ENCODE measurements at regions not wholly inside any gene's neighbourhood (a gene's known extent, or its start where the extent isn't known, plus 50 kb on each side); places are given as distances from the start of the nearest gene placed in this dataset.

DNA sequence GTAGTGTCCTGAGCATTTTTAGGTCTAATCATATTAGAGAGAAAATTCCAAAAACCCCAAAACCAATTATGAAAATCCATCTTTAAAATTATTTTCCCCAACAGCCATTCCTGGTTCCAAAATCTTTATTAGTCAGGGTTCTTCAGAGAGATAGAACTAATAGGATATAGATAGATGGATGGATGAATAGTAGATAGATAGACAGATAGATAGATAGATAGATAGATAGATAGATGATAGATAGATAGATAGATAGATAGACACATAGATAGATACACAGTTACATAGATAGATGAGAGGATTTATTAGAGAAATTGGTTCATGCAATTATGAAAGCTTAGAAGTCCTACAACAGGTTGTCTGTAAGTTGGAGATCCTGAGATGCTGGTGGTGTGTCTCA, 122.7 kb upstream of the POGK start:
- POLR2A ChIA-PET (ENCODE audit: partially characterized antibody), result no interaction called here
- Histone ChIP-seq H3K14ac (ENCODE audit: insufficient read length) (no peak overlapping the region), H3K27ac (ENCODE audit: low read depth, low read length) (no peak overlapping the region), H3K36me3 (ENCODE audit: control insufficient read depth in 2 of 4, insufficient read depth in 4 of 4, low read length in 3 of 4) (no peaks in the 10 kb centered on the region), H4K8ac (ENCODE audit: extremely low read depth, insufficient read depth, low read length) (no peak overlapping the region), H2BK12ac (ENCODE audit: low read depth, low read length) (no peak overlapping the region), H4K20me1 (replicated peaks in 1 of 2; ENCODE audit: control insufficient read depth in 1 of 2, insufficient read depth in 2 of 2, low read length in 2 of 2) (no peaks in the 10 kb centered on the region), H2BK120ac (replicated peaks; ENCODE audit: low read depth, low read length) (no peak overlapping the region), H2BK20ac (ENCODE audit: low read length) (no peak overlapping the region), H3K4ac (replicated peaks; ENCODE audit: insufficient read length, low read depth, low read length) (no peak overlapping the region), H3K4me2 (ENCODE audit: insufficient read depth in 1 of 2, low read depth in 2 of 2, low read length in 2 of 2) (no peak overlapping the region), H3K23me2 (ENCODE audit: low read depth, low read length) (no peaks in the 10 kb centered on the region), H3K23ac (ENCODE audit: insufficient read length) (no peak overlapping the region), H3K4me1 (replicated peaks in 1 of 4; ENCODE audit: control insufficient read depth in 3 of 4, insufficient read depth in 4 of 4, low read length in 3 of 4) (no peaks in the 10 kb centered on the region), H4K5ac (ENCODE audit: insufficient read length, low read depth, low read length) (no peak overlapping the region), H3K9me3 (ENCODE audit: insufficient read depth in 2 of 2, low read depth in 1 of 2, low read length in 1 of 2) (peaks cover 11 to 13% of the 10 kb centered on the region in 2 experiments; a peak in 3 of 4 replicates), H3K79me1 (ENCODE audit: low read depth, low read length) (no peaks in the 10 kb centered on the region), H3K4me3 (ENCODE audit: extremely low read depth in 1 of 4, insufficient read depth in 2 of 4, low read depth in 3 of 4, low read length in 4 of 4) (no peak overlapping the region), H2AK5ac (ENCODE audit: low read depth, low read length) (no peak overlapping the region), H3K18ac (ENCODE audit: extremely low read depth, low read length) (no peak overlapping the region), H3K79me2 (ENCODE audit: control insufficient read depth in 1 of 2, insufficient read depth in 2 of 2, low read length in 2 of 2) (no peaks in the 10 kb centered on the region), H2BK5ac (ENCODE audit: low read depth, low read length) (no peak overlapping the region), H2AFZ (ENCODE audit: low read length) (no peak overlapping the region), H4K91ac (replicated peaks; ENCODE audit: insufficient read length, low read length) (no peak overlapping the region), H3K56ac (replicated peaks; ENCODE audit: insufficient read length, low read depth, low read length) (no peak overlapping the region), H3K27me3 (replicated peaks in 1 of 4; ENCODE audit: control insufficient read depth in 3 of 4, extremely low read depth in 1 of 4, insufficient read depth in 3 of 4, low read length in 3 of 4) (no peaks in the 10 kb centered on the region), H3K9ac (replicated peaks in 1 of 4; ENCODE audit: extremely low read depth in 1 of 4, low read depth in 3 of 4, low read length in 3 of 4) (no peak overlapping the region), H2BK15ac (ENCODE audit: low read length) (no peak overlapping the region)
- FAIRE-seq, result no peak
- TF ChIP-seq CBX5 (IDR thresholded peaks at IDR 0.05; ENCODE audit: low read depth, low read length) (no peak), TCF12 (IDR thresholded peaks at IDR 0.05; ENCODE audit: low read depth, low read length) (no peak), POU5F1 (IDR thresholded peaks at IDR 0.05; ENCODE audit: low read depth, low read length) (no peak), SIRT6 (IDR thresholded peaks at IDR 0.05; ENCODE audit: low read length) (no peak), SIX5 (IDR thresholded peaks at IDR 0.05; ENCODE audit: low read depth, low read length) (no peak), ATF3 (IDR thresholded peaks at IDR 0.05; ENCODE audit: insufficient read depth, low read depth, low read length) (no peak), KDM4A (IDR thresholded peaks at IDR 0.05; ENCODE audit: low read depth, low read length, severe bottlenecking) (no peak), SAP30 (IDR thresholded peaks at IDR 0.05; ENCODE audit: insufficient read depth, insufficient replicate concordance, low read length) (no peak), CBX8 (IDR thresholded peaks at IDR 0.05; ENCODE audit: borderline replicate concordance, low read depth, low read length) (no peak)
- CTCF ChIA-PET (ENCODE audit: partially characterized antibody), result interaction anchor here (1.0 kb wide), 1 partner anchor 105 kb away, joined by 5 read pairs; no protein-coding TSS in a partner anchor
- DNase-seq (ENCODE audit: low read depth in 1 of 2, low spot score in 2 of 2), result no peak

All from H1 (cell line).